HG02885 (cell line): ENCODE measurements at regions not wholly inside any gene's neighbourhood (a gene's known extent, or its start where the extent isn't known, plus 50 kb on each side); places are given as distances from the start of the nearest gene placed in this dataset.

Experiments
- ATAC-seq: cut with Tn5 transposase; IDR thresholded peaks from one replicate; pipeline ENCODE4 v1.9.1; 2021; ENCODE audit warnings: mild to moderate bottlenecking; ENCODE audit not compliant: unreplicated experiment, poor library complexity

GRCh38 chr12:13849456-13849855 lies 131.9 kb downstream of the GRIN2B start:
- ATAC-seq, result no peak

- no peak for ATAC-seq
These were observed 137.6 kb downstream of the GRIN2B start for GRCh38 chr12:13843841-13844240.

DNA sequence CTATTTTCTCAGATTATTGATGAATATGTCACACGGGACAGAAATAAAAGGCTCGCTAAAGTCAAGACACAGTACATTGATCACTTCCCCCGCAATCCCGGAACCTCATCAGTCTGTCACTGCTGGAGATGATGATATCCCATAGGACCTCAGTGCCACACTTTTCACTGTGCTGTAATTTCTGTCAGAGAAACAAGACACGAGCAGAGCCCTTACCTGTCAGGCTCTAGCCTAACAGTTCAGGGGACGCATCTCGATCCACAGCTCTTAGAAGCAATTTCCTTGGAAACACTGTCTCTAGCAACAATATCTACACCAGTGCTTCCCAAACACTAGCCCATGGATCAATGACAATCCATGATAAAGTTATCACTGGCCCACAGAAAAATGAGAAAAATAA lies 140.0 kb downstream of the GRIN2B start:
- ATAC-seq, result no peak

GRCh38 chr12:13839365-13840336 lies 141.8 kb downstream of the GRIN2B start:
- no peak for ATAC-seq

GRCh38 chr12:13836099-13836498 lies 145.3 kb downstream of the GRIN2B start:
- ATAC-seq, result no peak

GRCh38 chr12:13835652-13836051 lies 145.8 kb downstream of the GRIN2B start:
- no peak for ATAC-seq

- ATAC-seq, result no peak
These were observed 147.2 kb downstream of the GRIN2B start for GRCh38 chr12:13834241-13834640.

DNA sequence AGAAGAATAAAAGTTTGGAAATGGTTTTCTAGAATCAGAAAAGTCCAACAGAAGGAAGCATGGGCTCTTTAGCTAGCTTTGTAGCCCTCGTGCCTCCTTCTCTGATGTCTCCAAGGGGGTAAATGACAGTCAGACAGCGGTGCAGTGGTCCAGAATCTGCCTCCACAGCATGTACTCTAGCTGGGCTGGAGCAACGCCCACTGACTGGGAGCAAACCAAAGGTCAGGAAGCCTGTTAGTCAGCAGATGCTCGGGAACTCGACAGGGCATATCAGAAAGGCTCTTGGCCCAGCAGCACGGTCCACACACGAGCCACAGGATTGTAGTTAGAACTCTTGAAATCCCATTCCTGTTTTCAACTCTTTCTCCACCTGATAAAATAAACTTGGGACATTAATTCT lies 164.3 kb downstream of the GRIN2B start:
- ATAC-seq, result no peak

GRCh38 chr12:13816394-13816793 lies 165.0 kb downstream of the GRIN2B start:
- no peak for ATAC-seq

DNA sequence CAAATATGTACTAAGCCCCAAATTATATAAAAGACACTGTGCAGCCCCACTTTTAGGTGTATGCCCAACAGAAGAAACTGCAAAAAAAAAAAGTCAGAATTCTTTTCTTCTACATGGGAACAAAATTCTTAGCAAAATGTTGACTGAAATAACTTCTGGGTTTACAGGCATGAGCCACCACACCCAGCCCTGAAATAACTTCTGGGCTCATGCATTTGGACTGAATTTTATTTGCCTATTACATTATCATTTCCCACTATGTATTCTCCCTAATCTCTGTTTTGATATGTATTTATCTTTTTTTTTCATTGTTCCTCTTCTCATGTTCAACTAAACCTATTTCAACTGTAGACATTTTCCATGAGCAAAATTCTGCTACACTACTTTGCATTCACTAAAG lies 169.2 kb downstream of the GRIN2B start:
- ATAC-seq, result no peak

GRCh38 chr12:13811061-13811460 lies 170.3 kb downstream of the GRIN2B start:
- ATAC-seq, result no peak

DNA sequence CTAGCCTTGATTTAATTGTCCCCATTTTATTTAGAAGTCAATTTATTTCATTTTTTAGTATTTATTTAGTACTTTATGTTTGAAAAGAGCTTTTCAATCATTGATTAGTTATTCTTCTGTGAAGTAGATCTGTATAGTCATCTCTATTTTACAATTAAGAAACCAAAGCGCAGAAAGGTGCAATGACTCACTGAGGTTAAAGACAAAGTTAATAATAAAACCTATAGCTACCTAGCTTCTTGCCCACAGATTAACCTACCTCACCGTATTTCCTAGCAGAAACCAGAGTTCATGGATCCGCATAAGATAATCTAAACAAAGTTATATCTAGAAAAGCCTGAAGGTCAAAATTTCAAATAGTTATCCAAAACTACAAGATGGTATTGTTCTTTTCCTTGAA lies 176.4 kb downstream of the GRIN2B start:
- ATAC-seq, result no peak

DNA sequence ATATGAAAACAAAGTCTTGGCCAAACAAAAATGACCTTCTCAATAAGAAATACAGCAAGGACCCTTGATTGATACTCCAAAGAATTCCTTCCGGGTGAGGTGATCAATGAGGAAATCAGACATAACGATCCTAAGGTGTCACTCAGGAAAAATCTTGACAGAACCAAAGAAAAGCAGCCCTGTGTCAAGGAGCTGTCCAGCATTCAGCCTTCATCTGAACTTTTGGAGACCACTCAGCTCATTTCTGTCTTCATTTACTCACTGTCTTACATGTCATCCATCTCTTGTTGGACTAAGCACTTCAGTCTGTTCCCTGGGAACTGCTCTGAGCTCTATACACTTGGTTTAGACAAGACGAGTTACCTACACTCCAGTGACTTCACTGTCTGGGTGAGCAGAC lies 179.9 kb downstream of the GRIN2B start:
- no peak for ATAC-seq

- no peak for ATAC-seq
These were observed 181.8 kb downstream of the GRIN2B start for GRCh38 chr12:13799574-13799973.

DNA sequence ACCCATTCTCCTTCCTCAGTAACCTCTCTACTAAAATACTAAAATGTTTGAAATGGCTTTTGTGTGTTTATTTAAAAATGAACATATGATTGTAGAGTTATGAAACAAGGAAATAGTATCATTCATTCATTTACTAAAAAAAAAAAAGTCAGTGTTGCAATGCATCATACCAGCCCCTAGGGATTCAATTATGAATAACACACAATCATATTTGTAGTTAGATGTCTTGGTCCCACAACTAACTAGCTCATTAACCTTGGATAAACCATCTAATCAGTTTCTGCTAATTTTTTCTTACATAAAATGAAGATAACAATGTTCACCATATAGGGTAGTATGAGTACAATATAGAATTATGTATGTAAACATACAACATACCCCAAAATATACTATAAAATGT lies 183.2 kb downstream of the GRIN2B start:
- ATAC-seq, result no peak

DNA sequence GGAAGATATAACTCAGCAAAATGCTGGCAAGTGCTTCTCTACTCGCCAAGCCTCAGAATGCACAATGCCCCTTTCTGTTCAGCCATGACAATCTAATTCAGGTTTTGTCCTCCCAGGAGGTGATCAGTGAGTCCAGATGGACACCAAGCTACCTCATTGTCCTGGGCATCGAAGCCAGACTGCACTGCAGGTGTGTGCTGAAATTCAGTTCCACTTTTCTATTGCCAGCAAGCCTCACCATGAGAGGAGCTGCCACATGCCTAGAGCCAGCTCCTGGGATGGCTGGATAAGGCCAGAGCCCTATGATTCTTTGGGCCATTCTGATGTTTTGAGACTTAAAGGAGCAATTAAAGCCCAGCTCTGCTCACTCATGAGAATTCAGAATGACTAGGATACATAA lies 186.7 kb downstream of the GRIN2B start:
- ATAC-seq, result no peak

DNA sequence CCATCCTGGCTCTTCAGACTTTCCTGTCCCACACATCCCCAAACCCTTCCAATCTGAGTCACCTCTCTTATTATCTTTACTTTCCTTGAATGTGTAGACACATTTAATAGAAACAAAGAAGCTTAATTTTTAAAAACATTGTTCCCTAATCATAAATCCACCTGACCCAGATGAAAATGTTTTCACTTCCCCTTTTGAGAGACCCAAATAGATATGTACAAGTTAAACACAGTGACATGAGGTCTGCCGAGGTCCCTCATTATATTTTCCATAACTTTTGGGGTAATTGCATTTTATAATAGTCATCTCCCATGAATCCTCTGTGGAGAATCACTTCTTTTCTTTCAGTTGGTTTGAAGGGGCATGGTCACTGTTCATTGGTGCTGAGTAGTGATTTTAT lies 191.1 kb downstream of the GRIN2B start:
- ATAC-seq, result no peak

- ATAC-seq, result no peak
These were observed 192.8 kb downstream of the GRIN2B start for GRCh38 chr12:13788626-13789025.

DNA sequence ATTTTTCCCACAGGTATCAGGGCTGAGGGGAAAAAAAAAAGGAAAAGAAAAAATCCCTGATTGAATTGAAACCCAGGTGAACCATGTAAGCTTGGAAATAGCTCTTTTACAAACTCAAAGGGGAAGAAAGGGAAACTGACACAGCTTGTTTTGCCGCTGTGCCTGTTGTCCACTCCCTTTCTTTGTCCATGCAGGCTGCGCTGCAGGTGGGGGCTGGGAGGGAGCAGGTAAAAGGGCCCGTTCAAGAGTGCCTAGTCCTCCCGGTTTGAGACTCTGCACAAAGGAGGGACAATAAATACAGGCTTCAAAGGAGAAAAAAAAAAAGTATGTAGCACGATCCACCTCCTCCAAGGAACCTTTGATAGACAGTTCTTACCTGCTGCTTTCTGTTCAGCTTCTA lies 194.8 kb downstream of the GRIN2B start:
- ATAC-seq, result no peak

- ATAC-seq, result no peak
These were observed 196.9 kb downstream of the GRIN2B start for GRCh38 chr12:13784504-13784903.

GRCh38 chr12:13780453-13780852 lies 200.9 kb downstream of the GRIN2B start:
- ATAC-seq, result no peak

- ATAC-seq, result no peak
These were observed 204.0 kb downstream of the GRIN2B start for GRCh38 chr12:13777374-13777773.
